DND-41 (cell line): ENCODE measurements at regions not wholly inside any gene's neighbourhood (a gene's known extent, or its start where the extent isn't known, plus 50 kb on each side); places are given as distances from the start of the nearest gene placed in this dataset.

Experiments used
- ATAC-seq: fragments of 200-7000 bp; cut with Tn5 transposase; 3 replicates; pipeline ENCODE4 v1.9.1; 2021; ENCODE audit warnings: low read depth; ENCODE audit not compliant: insufficient read depth
- DNase-seq: peaks from one replicate; pipeline ENCODE4 v3.0.0-alpha.2; 2020
- H2AFZ ChIP-seq: 2 replicates; pipeline ENCODE4 v1.6.0; 2012; ENCODE audit warnings: low read depth, low read length
- H3K27ac ChIP-seq: 2 replicates; pipeline ENCODE4 v1.5.1; 2012; ENCODE audit warnings: low read length, inconsistent platforms
- H3K27me3 ChIP-seq: fragments of 200-600 bp; sonication (generic); 2 replicates; pipeline ENCODE4 v1.6.0; 2012; ENCODE audit warnings: low read length, mild to moderate bottlenecking, inconsistent platforms; ENCODE audit not compliant: insufficient read depth, poor library complexity
- H3K36me3 ChIP-seq: 2 replicates; pipeline ENCODE4 v1.5.1; 2012; ENCODE audit warnings: low read length, inconsistent platforms; ENCODE audit not compliant: insufficient read depth
- H3K4me1 ChIP-seq: 2 replicates; pipeline ENCODE4 v1.5.1; 2012; ENCODE audit warnings: mild to moderate bottlenecking, low read length; ENCODE audit not compliant: insufficient read depth
- H3K4me2 ChIP-seq: 2 replicates; pipeline ENCODE4 v1.6.0; 2012; ENCODE audit warnings: mild to moderate bottlenecking, moderate library complexity, low read length, inconsistent platforms; ENCODE audit not compliant: insufficient read depth
- H3K4me3 ChIP-seq, 2 experiments: fragments of 200-600 bp in 1 of 2; shearing (Covaris generic) in 1 of 2; 2 replicates each; pipeline ENCODE4 v1.5.1; 2012 to 2016; ENCODE audit warnings: inconsistent platforms in 2 of 2, low read length in 2 of 2, mild to moderate bottlenecking in 2 of 2, low read depth in 1 of 2, moderate library complexity in 1 of 2
- H3K79me2 ChIP-seq: 2 replicates; pipeline ENCODE4 v1.6.0; 2012; ENCODE audit warnings: low read length, inconsistent platforms; ENCODE audit not compliant: insufficient read depth
- H3K9ac ChIP-seq: 2 replicates; pipeline ENCODE4 v1.6.0; 2012; ENCODE audit warnings: low read depth, mild to moderate bottlenecking, inconsistent platforms, low read length, moderate library complexity
- H3K9me3 ChIP-seq: 2 replicates; pipeline ENCODE4 v1.5.1; 2012; ENCODE audit warnings: low read length, moderate library complexity, mild to moderate bottlenecking, inconsistent platforms; ENCODE audit not compliant: insufficient read depth, severe bottlenecking
- H4K20me1 ChIP-seq: 2 replicates; pipeline ENCODE4 v1.6.0; 2012; ENCODE audit warnings: low read length; ENCODE audit not compliant: insufficient read depth
- EZH2 ChIP-seq: IDR thresholded peaks from 3 replicates; pipeline ENCODE4 v1.6.1; 2012; ENCODE audit warnings: borderline replicate concordance, low read depth, mild to moderate bottlenecking, moderate library complexity, low read length, inconsistent platforms; ENCODE audit not compliant: severe bottlenecking
- TF ChIP-seq, protein P1 (sequence below): IDR thresholded peaks from 2 replicates; pipeline ENCODE4 v1.5.1; 2012; ENCODE audit warnings: borderline replicate concordance, low read length, moderate library complexity, mild to moderate bottlenecking; ENCODE audit not compliant: poor library complexity, severe bottlenecking; ENCODE audit errors: extremely low read depth

DNA sequence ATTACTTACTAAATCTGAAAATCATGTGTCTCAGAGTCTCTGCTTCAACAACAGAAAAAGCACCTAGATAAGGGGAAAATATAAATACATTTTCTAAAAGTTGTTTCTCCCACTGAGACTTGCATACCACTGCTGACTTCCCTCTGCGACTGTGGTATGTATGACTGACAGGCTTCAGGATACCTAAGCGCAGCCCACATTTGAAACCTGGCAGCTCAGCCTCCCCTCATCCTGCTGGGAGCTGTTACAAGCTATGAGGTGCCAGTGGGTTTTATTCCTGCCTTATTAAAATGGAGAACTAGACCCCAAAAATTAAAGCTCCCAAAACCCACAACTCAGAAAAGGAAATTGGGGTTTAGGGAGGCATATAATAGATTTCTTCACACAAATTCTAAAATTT, 133.6 kb downstream of the RAB38 start:
- DNase-seq, result no peak
- Histone ChIP-seq H3K9ac (no peak overlapping the region), H2AFZ (no peak overlapping the region), H3K9me3 (no peaks in the 10 kb centered on the region), H3K4me2 (no peak overlapping the region), H3K27me3 (peaks cover 10% of the 10 kb centered on the region), H3K4me1 (no peaks in the 10 kb centered on the region), H3K27ac (no peak overlapping the region), H4K20me1 (no peaks in the 10 kb centered on the region), H3K4me3 (no peak overlapping the region), H3K36me3 (no peaks in the 10 kb centered on the region), H3K79me2 (no peaks in the 10 kb centered on the region)
- TF ChIP-seq, protein P1, sequence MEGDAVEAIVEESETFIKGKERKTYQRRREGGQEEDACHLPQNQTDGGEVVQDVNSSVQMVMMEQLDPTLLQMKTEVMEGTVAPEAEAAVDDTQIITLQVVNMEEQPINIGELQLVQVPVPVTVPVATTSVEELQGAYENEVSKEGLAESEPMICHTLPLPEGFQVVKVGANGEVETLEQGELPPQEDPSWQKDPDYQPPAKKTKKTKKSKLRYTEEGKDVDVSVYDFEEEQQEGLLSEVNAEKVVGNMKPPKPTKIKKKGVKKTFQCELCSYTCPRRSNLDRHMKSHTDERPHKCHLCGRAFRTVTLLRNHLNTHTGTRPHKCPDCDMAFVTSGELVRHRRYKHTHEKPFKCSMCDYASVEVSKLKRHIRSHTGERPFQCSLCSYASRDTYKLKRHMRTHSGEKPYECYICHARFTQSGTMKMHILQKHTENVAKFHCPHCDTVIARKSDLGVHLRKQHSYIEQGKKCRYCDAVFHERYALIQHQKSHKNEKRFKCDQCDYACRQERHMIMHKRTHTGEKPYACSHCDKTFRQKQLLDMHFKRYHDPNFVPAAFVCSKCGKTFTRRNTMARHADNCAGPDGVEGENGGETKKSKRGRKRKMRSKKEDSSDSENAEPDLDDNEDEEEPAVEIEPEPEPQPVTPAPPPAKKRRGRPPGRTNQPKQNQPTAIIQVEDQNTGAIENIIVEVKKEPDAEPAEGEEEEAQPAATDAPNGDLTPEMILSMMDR, result no peak
- TF ChIP-seq EZH2, result no peak
- ATAC-seq, result no peak

DNA sequence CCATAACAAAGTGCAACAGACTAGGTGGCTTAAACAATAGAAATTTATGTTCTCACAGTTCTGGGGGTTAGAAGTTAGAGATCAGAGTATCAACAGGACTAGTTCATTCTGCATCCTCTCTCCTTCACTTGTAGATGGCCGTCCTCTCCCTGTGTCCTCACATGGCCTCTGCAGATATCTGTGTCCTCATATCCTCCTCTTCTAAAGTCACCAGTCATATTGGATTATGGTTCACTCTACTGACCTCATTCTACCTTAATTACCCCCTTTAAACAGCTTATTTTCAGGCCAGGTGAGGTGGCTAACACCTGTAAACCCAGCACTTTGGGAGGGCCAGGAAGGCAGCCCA, 135.1 kb downstream of the RAB38 start:
- Histone ChIP-seq H3K36me3 (no peaks in the 10 kb centered on the region), H4K20me1 (no peaks in the 10 kb centered on the region)
- TF ChIP-seq, protein P1, result no peak
- TF ChIP-seq EZH2, result no peak

DNA sequence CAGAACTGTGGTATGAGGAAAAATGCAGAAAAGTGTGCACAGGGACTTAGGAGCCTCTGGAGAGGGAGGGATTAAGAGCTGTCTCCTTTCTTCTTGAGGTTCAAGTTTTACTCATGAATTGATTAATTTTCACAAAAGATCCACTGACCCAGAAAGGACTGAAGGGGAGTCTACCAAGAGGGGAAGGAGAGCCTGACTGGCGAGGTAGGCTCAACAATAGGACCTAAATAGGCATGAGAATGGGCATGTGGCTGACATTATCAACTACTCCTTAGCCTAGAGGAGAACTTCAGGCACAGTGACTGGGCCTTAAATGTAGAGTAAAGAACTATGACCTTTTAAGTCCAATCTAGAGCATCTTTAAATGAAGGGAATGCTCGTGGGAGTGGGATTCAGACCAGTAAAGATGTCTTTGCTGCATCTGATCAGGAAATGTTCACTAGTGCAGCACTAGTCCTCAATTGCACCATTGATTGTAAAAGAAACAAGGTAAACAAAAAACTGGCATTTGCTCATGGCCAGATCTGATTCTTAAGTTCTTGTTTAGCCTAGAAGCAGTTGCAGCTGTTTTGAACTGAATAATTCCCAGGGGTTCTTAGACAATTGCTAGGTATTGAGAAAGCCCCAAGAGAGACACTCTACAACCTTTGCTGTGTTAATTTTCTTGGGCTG, 135.6 kb downstream of the RAB38 start:
- ATAC-seq, result no peak
- H3K9me3 ChIP-seq, result no peaks in the 10 kb centered on the region
- DNase-seq, result no peak

More for the DNA sequence above, 135.1 kb downstream of the RAB38 start:
- DNase-seq (no peak), ATAC-seq (no peak)
- Histone ChIP-seq H3K4me1 (no peaks in the 10 kb centered on the region), H3K9ac (no peak overlapping the region), H3K4me2 (no peak overlapping the region), H3K9me3 (no peaks in the 10 kb centered on the region), H3K27me3 (peaks cover 10% of the 10 kb centered on the region), H3K4me3 (no peak overlapping the region), H3K79me2 (no peaks in the 10 kb centered on the region), H2AFZ (no peak overlapping the region), H3K27ac (no peak overlapping the region)

More for the DNA sequence above, 135.6 kb downstream of the RAB38 start:
- no peak overlapping the region for H3K9ac ChIP-seq
- no peaks in the 10 kb centered on the region for H4K20me1 ChIP-seq
- peaks cover 10% of the 10 kb centered on the region for H3K27me3 ChIP-seq
- H3K36me3 ChIP-seq, result no peaks in the 10 kb centered on the region
- H3K27ac ChIP-seq, result no peak overlapping the region
- no peaks in the 10 kb centered on the region for H3K79me2 ChIP-seq
- no peak overlapping the region for H3K4me2 ChIP-seq
- no peaks in the 10 kb centered on the region for H3K4me1 ChIP-seq
- no peak for TF ChIP-seq EZH2
- TF ChIP-seq, protein P1, result no peak
- H3K4me3 ChIP-seq, result no peak overlapping the region
- no peak overlapping the region for H2AFZ ChIP-seq
